ENCODE measurements at regions not wholly inside any gene's neighbourhood (a gene's known extent, or its start where the extent isn't known, plus 50 kb on each side); places are given as distances from the start of the nearest gene placed in this dataset.

DNA sequence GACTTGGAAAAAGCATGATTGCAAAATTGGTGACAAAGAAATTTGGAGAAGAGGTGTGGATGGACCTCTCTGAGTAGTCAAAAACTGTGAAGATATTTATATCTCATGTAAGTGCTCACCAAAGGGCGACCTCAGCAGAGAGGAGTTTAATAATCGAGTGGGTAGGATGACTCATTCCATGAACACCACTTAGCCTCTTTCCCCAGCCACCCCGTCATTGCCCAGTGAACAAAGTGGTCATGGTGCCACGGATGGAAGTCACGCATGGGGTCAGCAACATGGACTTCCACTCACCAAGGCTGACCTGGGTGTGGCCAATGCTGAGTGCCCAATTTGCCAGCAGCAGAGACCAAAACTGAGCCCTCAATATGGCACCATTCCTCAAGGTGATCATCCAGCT lies 997.4 kb upstream of the GYPC start:
- no peak for TF ChIP-seq POLR2AphosphoS5 (IDR thresholded peaks at IDR 0.05; ENCODE audit: insufficient read depth in 1 of 2, low read depth in 1 of 2)
- TF ChIP-seq, protein P1, sequence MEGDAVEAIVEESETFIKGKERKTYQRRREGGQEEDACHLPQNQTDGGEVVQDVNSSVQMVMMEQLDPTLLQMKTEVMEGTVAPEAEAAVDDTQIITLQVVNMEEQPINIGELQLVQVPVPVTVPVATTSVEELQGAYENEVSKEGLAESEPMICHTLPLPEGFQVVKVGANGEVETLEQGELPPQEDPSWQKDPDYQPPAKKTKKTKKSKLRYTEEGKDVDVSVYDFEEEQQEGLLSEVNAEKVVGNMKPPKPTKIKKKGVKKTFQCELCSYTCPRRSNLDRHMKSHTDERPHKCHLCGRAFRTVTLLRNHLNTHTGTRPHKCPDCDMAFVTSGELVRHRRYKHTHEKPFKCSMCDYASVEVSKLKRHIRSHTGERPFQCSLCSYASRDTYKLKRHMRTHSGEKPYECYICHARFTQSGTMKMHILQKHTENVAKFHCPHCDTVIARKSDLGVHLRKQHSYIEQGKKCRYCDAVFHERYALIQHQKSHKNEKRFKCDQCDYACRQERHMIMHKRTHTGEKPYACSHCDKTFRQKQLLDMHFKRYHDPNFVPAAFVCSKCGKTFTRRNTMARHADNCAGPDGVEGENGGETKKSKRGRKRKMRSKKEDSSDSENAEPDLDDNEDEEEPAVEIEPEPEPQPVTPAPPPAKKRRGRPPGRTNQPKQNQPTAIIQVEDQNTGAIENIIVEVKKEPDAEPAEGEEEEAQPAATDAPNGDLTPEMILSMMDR (IDR thresholded peaks at IDR 0.05) = no peak
- no peak for TF ChIP-seq POLR2A (IDR thresholded peaks at IDR 0.05)
